Body of pancreas (tissue), 4 donors: ENCODE measurements at regions not wholly inside any gene's neighbourhood (a gene's known extent, or its start where the extent isn't known, plus 50 kb on each side); places are given as distances from the start of the nearest gene placed in this dataset.

ENCODE experiments used
- ATAC-seq: fragments of 150-250 bp; one replicate; pipeline ENCODE4 v1.9.1; 2016
- DNase-seq, 4 donors: peaks; one replicate each; pipeline ENCODE4 v3.0.0-alpha.2; 2019
- H3K27ac ChIP-seq, 4 donors: fragments of 200-600 bp; sonication (generic); 1 replicate in 3 of 4; 2 replicates in 1 of 4; pipeline versions ENCODE4 v1.5.1 to v1.6.1; 2016 to 2019; ENCODE audit warnings: mild to moderate bottlenecking in 1 of 4, mixed read lengths in 1 of 4, moderate library complexity in 1 of 4
- H3K27me3 ChIP-seq, 2 donors: fragments of 200-600 bp; sonication (generic); one replicate each; pipeline ENCODE4 v1.6.0; 2016; ENCODE audit warnings: mild to moderate bottlenecking in 1 of 2
- H3K36me3 ChIP-seq, 2 donors: fragments of 200-600 bp; sonication (generic); replicated peaks in 1 of 2; 2 replicates each; pipeline ENCODE4 v1.5.1; 2016; ENCODE audit warnings: low read depth in 2 of 2; ENCODE audit not compliant: insufficient read depth in 1 of 2
- H3K4me1 ChIP-seq: fragments of 200-600 bp; sonication (generic); one replicate; pipeline ENCODE4 v1.6.0; 2016
- H3K4me3 ChIP-seq, 2 donors: fragments of 200-600 bp; sonication (generic); 1 replicate in 1 of 2; 2 replicates in 1 of 2; pipeline ENCODE4 v1.5.1; 2016 to 2019
- H3K9me3 ChIP-seq, 3 donors: fragments of 200-600 bp; sonication (generic); 1 replicate in 2 of 3; 2 replicates in 1 of 3; pipeline ENCODE4 v1.5.1; 2016
- POLR2A ChIP-seq, 3 donors: fragments of 450-650 bp; IDR thresholded peaks; one replicate each; pipeline ENCODE4 v1.6.1; 2016; ENCODE audit warnings: antibody characterized with exemption in 3 of 3, mild to moderate bottlenecking in 2 of 3
- WGBS, 2 donors: methylation state at CpG; one replicate each; pipeline ENCODE4 v1.1.5; 2017; 5-methylcytosine and 5-hydroxymethylcytosine counted together
- intact Hi-C: fragments of 100-400 bp; cut with DNase I; formaldehyde crosslinking; loops from one replicate; pipeline ENCODE4 v1.15.1; 2023
- TF ChIP-seq, protein P1 (sequence below), 7 experiments: fragments of 450-650 bp in 4 of 7; fragments of 200-600 bp in 3 of 7; sonication (generic) in 3 of 7; IDR thresholded peaks; one replicate each; pipeline ENCODE4 v1.5.1; 2016 to 2019; ENCODE audit warnings: antibody characterized with exemption in 7 of 7

DNA sequence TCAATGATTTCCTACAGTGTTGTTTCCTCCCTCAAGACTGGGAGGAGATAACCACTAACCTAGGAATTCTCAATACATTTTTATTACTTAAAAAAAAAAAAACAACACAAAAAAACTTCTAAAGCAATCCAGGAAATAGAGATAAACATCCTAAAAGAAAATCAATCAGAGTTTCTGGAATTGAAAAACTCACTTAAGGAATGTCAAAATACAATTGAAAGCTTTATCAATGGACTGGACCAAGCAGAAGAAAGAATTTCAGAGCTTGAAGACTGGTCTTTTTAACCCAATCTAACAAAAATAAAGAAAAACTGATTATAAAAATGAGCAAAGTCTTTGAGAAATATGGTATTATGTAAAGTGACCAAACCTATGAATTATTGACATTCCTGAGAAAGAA lies 394.1 kb downstream of the XPNPEP1 start:
- TF ChIP-seq, protein P1, sequence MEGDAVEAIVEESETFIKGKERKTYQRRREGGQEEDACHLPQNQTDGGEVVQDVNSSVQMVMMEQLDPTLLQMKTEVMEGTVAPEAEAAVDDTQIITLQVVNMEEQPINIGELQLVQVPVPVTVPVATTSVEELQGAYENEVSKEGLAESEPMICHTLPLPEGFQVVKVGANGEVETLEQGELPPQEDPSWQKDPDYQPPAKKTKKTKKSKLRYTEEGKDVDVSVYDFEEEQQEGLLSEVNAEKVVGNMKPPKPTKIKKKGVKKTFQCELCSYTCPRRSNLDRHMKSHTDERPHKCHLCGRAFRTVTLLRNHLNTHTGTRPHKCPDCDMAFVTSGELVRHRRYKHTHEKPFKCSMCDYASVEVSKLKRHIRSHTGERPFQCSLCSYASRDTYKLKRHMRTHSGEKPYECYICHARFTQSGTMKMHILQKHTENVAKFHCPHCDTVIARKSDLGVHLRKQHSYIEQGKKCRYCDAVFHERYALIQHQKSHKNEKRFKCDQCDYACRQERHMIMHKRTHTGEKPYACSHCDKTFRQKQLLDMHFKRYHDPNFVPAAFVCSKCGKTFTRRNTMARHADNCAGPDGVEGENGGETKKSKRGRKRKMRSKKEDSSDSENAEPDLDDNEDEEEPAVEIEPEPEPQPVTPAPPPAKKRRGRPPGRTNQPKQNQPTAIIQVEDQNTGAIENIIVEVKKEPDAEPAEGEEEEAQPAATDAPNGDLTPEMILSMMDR (IDR thresholded peaks at IDR 0.05), result no peak
- no peaks in the 10 kb centered on the region for H3K4me1 ChIP-seq
- H3K4me3 ChIP-seq, result no peak overlapping the region
- DNase-seq (no peak), ATAC-seq (no peak)
- no peaks in the 10 kb centered on the region for H3K36me3 ChIP-seq
- no peaks in the 10 kb centered on the region for H3K27me3 ChIP-seq
- H3K27ac ChIP-seq, result no peak overlapping the region
- H3K9me3 ChIP-seq, result peaks cover 0 to 9% (median 0%) of the 10 kb centered on the region in 3 donors
- intact Hi-C loops, result no loop called here

DNA sequence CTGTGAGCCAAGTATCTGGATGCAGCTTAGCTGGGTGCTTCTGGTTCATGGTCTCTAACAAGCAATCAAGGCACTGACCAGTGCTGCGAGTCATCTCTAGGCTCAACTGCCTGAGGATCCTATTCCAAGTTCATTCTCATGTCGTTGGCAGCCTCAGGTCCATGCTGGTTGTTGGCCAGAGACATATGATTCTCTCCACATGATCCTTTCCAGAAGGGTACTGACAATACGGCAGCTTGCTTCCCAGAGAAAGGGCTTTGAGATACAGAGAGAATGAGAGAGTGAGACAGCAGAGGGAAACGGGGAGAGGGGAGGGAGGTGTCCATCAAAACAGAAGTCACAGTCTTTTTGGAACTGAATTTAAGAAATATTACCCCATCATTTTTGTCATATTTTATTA lies 405.6 kb downstream of the XPNPEP1 start:
- TF ChIP-seq, protein P1 (IDR thresholded peaks at IDR 0.05), result no peak
- TF ChIP-seq POLR2A (IDR thresholded peaks at IDR 0.05), result no peak
- intact Hi-C loops, result no loop called here
- ATAC-seq, result no peak

DNA sequence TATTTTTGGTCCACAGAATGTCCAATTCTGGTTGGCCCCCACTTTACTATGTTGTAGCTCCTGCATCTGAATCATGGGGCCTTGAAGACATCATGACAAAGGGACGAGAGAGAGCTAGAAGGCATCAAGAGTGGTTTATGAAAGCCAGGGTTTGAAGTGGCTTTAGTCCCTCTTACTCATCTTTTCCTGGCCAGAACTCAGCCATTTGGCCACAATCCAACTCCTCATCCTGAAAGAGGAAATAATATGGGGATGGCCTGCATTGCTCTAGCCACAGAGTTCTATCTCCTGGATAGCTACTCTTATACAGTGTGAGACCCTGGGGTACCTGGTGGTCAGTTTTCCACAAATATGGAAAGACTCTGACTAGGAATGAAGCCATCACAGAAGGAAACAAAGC lies 418.9 kb downstream of the XPNPEP1 start:
- intact Hi-C loops, result no loop called here
- H3K9me3 ChIP-seq, result no peaks in the 10 kb centered on the region
- H3K27me3 ChIP-seq, result no peaks in the 10 kb centered on the region
- H3K4me1 ChIP-seq, result no peaks in the 10 kb centered on the region
- H3K4me3 ChIP-seq, result no peak overlapping the region
- TF ChIP-seq POLR2A (IDR thresholded peaks at IDR 0.05), result no peak
- TF ChIP-seq, protein P1 (IDR thresholded peaks at IDR 0.05), result no peak
- WGBS, 2 donors, result 0 to 19% methylated on average over 1 of the region's 1 CpG
- DNase-seq (no peak), ATAC-seq (no peak)
- no peaks in the 10 kb centered on the region for H3K36me3 ChIP-seq
- H3K27ac ChIP-seq, result no peak overlapping the region

More for the DNA sequence above, 405.6 kb downstream of the XPNPEP1 start:
- no peak for DNase-seq
- Histone ChIP-seq H3K36me3 (no peaks in the 10 kb centered on the region), H3K27me3 (no peaks in the 10 kb centered on the region), H3K4me1 (no peaks in the 10 kb centered on the region), H3K27ac (no peak overlapping the region), H3K4me3 (no peak overlapping the region), H3K9me3 (no peaks in the 10 kb centered on the region)
- WGBS, 2 donors, result 59 to 65% methylated on average over 4 of the region's 4 CpGs

DNA sequence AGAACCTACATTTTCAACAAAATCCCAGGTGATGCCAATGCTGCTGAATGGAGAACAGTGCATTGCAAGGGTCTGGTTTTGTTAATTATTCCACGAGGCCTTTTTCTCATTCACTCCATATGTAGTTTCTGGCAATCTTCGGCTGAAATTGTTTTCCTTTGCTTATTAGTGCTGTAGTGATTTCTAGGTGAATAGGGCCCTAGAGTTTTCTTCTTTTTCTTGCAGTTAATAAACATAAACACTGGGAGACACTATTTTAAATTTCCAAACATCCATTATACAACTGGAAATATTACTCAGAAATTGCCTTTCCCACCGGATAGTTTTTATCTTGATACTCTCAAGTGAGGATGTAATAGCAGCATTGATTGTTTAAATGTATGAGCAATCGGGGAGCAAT lies 435.6 kb downstream of the XPNPEP1 start:
- intact Hi-C loops, result no loop called here
- 72 to 73% methylated on average over 4 of the region's 4 CpGs for WGBS, 2 donors
- DNase-seq, result no peak

DNA sequence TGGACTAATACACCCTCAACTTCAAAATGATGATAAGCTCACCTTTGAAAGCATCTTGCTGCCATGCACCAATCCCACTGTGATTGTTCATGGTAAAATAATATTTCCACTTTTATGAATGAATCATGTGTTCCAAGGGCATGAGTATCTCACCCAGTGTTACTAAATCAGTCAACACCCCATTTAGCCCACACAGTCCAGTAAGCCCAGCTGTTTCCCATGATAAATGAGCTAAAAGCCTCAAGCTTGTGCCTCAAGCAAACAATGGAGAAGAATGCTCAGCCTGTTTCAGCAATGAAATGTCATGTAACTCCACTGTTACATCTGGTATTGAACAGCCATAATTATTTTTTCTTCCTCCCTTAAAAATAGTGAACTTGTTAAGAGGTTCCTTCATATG lies 442.5 kb downstream of the XPNPEP1 start:
- Histone ChIP-seq H3K9me3 (no peaks in the 10 kb centered on the region), H3K27ac (no peak overlapping the region), H3K36me3 (no peaks in the 10 kb centered on the region), H3K4me1 (no peaks in the 10 kb centered on the region), H3K27me3 (no peaks in the 10 kb centered on the region), H3K4me3 (no peak overlapping the region)
- intact Hi-C loops, result no loop called here
- no peak for ATAC-seq
- DNase-seq, result no peak
- TF ChIP-seq, protein P1 (IDR thresholded peaks at IDR 0.05), result no peak
- no peak for TF ChIP-seq POLR2A (IDR thresholded peaks at IDR 0.05)

More for the DNA sequence above, 435.6 kb downstream of the XPNPEP1 start:
- ATAC-seq, result no peak
- no peaks in the 10 kb centered on the region for H3K36me3 ChIP-seq
- no peak overlapping the region for H3K4me3 ChIP-seq
- H3K27me3 ChIP-seq, result no peaks in the 10 kb centered on the region
- H3K9me3 ChIP-seq, result no peaks in the 10 kb centered on the region
- no peaks in the 10 kb centered on the region for H3K4me1 ChIP-seq
- H3K27ac ChIP-seq, result no peak overlapping the region
- TF ChIP-seq, protein P1 (IDR thresholded peaks at IDR 0.05), result no peak
- no peak for TF ChIP-seq POLR2A (IDR thresholded peaks at IDR 0.05)
